Astrocyte (in vitro differentiated cells and primary cell): ENCODE measurements at regions not wholly inside any gene's neighbourhood (a gene's known extent, or its start where the extent isn't known, plus 50 kb on each side); places are given as distances from the start of the nearest gene placed in this dataset.

ENCODE experiments used
- CTCF ChIP-seq: IDR thresholded peaks from 2 replicates; pipeline ENCODE4 v1.5.1; 2011; ENCODE audit warnings: low read depth, mild to moderate bottlenecking, inconsistent platforms, low read length, moderate library complexity; ENCODE audit not compliant: insufficient read depth
- EZH2 ChIP-seq: IDR thresholded peaks from 2 replicates; pipeline ENCODE4 v1.6.1; 2012; ENCODE audit warnings: mild to moderate bottlenecking, low read length, inconsistent platforms; ENCODE audit not compliant: insufficient read depth

GRCh38 chr3:106813742-106814141 lies 563.5 kb upstream of the CCDC54 start:
- TF ChIP-seq CTCF (no peak), EZH2 (no peak)
